ENCODE measurements at regions not wholly inside any gene's neighbourhood (a gene's known extent, or its start where the extent isn't known, plus 50 kb on each side); places are given as distances from the start of the nearest gene placed in this dataset.

DNA sequence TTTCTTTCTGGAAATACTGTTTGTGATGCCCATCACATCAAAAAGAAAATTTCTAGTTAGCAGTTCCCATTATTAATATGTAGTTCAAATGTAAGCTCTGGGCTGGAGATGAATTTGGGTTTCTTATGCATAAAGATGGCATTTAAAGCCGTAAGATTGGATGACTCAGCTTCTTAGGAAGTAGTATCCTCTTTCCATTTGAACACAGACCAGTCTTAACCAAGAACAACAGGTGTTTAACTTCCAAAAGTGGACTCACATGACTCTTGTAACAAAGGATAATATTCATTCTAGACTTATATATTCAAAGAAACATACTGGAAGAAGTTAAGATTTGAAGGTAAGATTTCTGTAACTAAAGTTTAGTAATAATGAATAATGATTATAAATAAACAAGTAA, 330.5 kb downstream of the TLR4 start:
- TF ChIP-seq POLR2AphosphoS5 (IDR thresholded peaks at IDR 0.05) (no peak), CTCF (IDR thresholded peaks at IDR 0.05) (no peak)

Data from esophagus muscularis mucosa (tissue), 3 donors.